ENCODE measurements at regions not wholly inside any gene's neighbourhood (a gene's known extent, or its start where the extent isn't known, plus 50 kb on each side); places are given as distances from the start of the nearest gene placed in this dataset.

- no peaks in the 10 kb centered on the region for H3K27me3 ChIP-seq (ENCODE audit: insufficient read depth)
- POLR2A ChIA-PET: no interaction called here
- H3K4me2 ChIP-seq: no peak overlapping the region
- H4K20me1 ChIP-seq (ENCODE audit: insufficient read depth): no peaks in the 10 kb centered on the region
- WGBS (ENCODE audit: low lambda C conversion rate): 76% methylated on average over 6 of the region's 6 CpGs
- no peak overlapping the region for H3K9ac ChIP-seq
- no peak for TF ChIP-seq USF2 (IDR thresholded peaks at IDR 0.05; ENCODE audit: borderline replicate concordance, low read depth, low read length)
- TF ChIP-seq JUND (IDR thresholded peaks at IDR 0.05): no peak
- no peak for TF ChIP-seq FOXJ3 (CRISPR knock-in tag; IDR thresholded peaks at IDR 0.05)
- no peak for TF ChIP-seq EP300 (IDR thresholded peaks at IDR 0.05; ENCODE audit: borderline replicate concordance in 1 of 2, low read depth in 1 of 2, low read length in 1 of 2)
- TF ChIP-seq TEAD4 (IDR thresholded peaks at IDR 0.05; ENCODE audit: borderline replicate concordance, insufficient read depth): no peak
- TF ChIP-seq NFIC (IDR thresholded peaks at IDR 0.05; ENCODE audit: borderline replicate concordance): no peak
- no peak for TF ChIP-seq NRF1 (IDR thresholded peaks at IDR 0.05; ENCODE audit: low read depth, low read length)
- no peak for TF ChIP-seq MEF2A (IDR thresholded peaks at IDR 0.05; ENCODE audit: borderline replicate concordance, low read depth)
- TF ChIP-seq TAF1 (IDR thresholded peaks at IDR 0.05; ENCODE audit: borderline replicate concordance, low read depth, low read length): no peak
- no peak for TF ChIP-seq ZBTB33 (IDR thresholded peaks at IDR 0.05; ENCODE audit: borderline replicate concordance, low read depth)
- no peak for TF ChIP-seq MXI1 (IDR thresholded peaks at IDR 0.05; ENCODE audit: low read depth, low read length)
- no peak for TF ChIP-seq CTCF (IDR thresholded peaks at IDR 0.05)
- H3K27ac ChIP-seq (ENCODE audit: low read depth in 2 of 2, low read length in 1 of 2): no peak overlapping the region
- CTCF ChIA-PET: interaction anchor here (0.8 kb wide), 1 partner anchor 198 kb away, joined by 3 read pairs; no protein-coding TSS in a partner anchor
- H3F3A ChIP-seq (replicated peaks; ENCODE audit: insufficient read depth): no peaks in the 10 kb centered on the region
- H2AFZ ChIP-seq (ENCODE audit: low read depth): no peak overlapping the region
- no peak overlapping the region for H3K4me3 ChIP-seq (ENCODE audit: low read depth in 2 of 2, low read length in 1 of 2)
- H3K9me2 ChIP-seq: no peaks in the 10 kb centered on the region
- H3K4me1 ChIP-seq (ENCODE audit: control insufficient read depth in 1 of 2, insufficient read depth in 2 of 2, low read depth in 1 of 2, low read length in 1 of 2): peaks cover 0 to 8% of the 10 kb centered on the region in 2 experiments; a peak in 2 of 4 replicates
- H3K79me2 ChIP-seq (ENCODE audit: insufficient read depth): no peaks in the 10 kb centered on the region
- H3K36me3 ChIP-seq (replicated peaks in 1 of 2; ENCODE audit: control insufficient read depth in 1 of 2, insufficient read depth in 2 of 2, low read length in 1 of 2): no peaks in the 10 kb centered on the region
- H3K9me3 ChIP-seq: no peaks in the 10 kb centered on the region
- no peak for DNase-seq
Observed at GRCh38 chr2:223169830-223170605, 118.0 kb downstream of the KCNE4 start.

Measured in SK-N-SH (cell line).